ENCODE measurements at regions not wholly inside any gene's neighbourhood (a gene's known extent, or its start where the extent isn't known, plus 50 kb on each side); places are given as distances from the start of the nearest gene placed in this dataset.

DNA sequence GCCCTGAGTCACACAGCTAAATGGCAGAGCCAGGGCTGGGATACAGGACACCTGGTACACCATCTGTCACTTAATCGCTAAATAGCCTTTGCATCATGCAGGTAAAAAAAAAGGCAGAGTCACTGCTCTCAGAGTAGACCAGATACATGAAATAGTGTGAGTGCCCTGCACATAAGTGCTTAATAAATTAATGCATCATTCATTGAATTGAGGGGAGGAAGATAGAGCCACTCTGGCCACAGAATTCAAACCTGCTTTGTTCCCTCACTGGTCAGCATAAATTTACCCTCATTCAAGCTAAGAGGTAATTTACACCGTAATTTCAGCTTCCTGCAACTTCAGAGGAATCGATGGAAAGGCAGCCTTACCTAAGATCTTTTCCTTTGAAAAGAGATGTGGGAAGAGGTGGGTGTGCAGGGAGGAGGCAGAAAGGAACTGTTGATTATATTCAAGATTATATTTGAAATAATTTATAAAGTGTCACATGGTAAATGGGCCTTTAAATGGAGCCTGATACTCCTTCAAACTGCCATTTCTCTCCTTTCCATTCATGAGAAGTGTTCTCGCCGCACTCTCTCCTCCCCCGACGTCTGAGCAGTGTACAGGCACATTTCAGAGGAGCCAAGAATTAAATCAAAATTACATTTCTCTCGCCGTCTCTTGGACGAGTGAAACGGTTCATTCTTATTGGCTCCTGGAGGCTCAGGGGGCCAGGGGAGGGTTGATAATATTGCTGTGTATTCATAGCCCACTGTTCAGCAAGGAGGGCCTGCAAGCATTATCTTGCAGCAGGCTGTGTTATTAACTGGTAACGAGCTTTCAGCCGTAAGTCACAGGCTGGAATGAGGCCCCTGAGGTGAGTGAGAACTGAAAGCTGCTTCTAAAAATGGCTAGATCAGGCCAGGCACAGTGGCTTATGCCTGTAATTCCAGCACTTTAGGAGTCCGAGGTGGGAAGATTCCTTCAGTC lies 52.2 kb upstream of the HMGXB4 start:
- DNase-seq (ENCODE audit: extremely low read depth, low read depth): no peak
- no peak overlapping the region for H3K4me3 ChIP-seq (replicated peaks; ENCODE audit: low read depth, low read length)
- TF ChIP-seq, protein P1, sequence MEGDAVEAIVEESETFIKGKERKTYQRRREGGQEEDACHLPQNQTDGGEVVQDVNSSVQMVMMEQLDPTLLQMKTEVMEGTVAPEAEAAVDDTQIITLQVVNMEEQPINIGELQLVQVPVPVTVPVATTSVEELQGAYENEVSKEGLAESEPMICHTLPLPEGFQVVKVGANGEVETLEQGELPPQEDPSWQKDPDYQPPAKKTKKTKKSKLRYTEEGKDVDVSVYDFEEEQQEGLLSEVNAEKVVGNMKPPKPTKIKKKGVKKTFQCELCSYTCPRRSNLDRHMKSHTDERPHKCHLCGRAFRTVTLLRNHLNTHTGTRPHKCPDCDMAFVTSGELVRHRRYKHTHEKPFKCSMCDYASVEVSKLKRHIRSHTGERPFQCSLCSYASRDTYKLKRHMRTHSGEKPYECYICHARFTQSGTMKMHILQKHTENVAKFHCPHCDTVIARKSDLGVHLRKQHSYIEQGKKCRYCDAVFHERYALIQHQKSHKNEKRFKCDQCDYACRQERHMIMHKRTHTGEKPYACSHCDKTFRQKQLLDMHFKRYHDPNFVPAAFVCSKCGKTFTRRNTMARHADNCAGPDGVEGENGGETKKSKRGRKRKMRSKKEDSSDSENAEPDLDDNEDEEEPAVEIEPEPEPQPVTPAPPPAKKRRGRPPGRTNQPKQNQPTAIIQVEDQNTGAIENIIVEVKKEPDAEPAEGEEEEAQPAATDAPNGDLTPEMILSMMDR (IDR thresholded peaks at IDR 0.05; ENCODE audit: low read depth, low read length, missing control alignments): no peak

DNA sequence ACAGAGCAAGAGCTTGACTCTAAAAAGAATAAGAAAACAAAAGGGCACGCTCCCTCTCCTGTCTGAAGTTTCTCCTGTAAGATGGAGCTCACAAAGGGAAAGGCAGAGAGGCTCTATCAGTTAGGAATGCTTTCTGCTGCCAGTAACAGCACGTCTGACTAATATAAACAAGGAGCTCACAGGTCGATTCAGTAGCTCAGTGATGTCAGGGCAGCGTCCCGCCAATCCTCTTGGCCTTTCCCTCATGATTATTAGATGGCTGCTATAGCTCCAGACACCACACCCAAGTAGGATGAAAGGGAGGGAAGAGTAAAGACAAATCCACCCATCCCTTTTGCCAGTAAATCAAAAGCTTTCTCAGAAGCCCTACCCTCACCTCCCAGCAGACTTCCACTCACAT lies 51.3 kb upstream of the HMGXB4 start:
- TF ChIP-seq, protein P1 (IDR thresholded peaks at IDR 0.05; ENCODE audit: low read depth, low read length, missing control alignments): no peak
- no peak for DNase-seq (ENCODE audit: extremely low read depth, low read depth)
- no peak overlapping the region for H3K4me3 ChIP-seq (replicated peaks; ENCODE audit: low read depth, low read length)

DNA sequence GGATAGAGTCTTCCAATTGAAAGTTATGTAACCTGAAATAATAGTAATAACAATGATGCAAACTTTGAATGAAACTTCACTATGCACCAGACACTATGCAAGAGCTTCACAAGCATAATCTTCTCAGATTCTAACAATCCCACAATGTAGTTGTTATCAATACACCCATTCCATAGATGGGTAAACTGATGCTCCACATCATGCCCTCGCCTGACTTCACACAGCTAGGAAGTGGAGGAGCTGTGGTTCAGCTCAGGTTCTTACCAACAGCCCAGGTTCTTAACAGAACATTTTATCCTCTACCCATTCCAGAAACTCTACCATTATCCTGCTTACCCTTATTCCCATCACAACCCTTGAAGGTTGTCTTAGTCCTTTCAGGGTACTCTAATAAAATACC lies 50.4 kb upstream of the HMGXB4 start:
- TF ChIP-seq, protein P1 (IDR thresholded peaks at IDR 0.05; ENCODE audit: low read depth, low read length, missing control alignments): no peak
- DNase-seq (ENCODE audit: extremely low read depth, low read depth): no peak
- H3K4me3 ChIP-seq (replicated peaks; ENCODE audit: low read depth, low read length): no peak overlapping the region

Measured in HFF-Myc (cell line).